ENCODE measurements at regions not wholly inside any gene's neighbourhood (a gene's known extent, or its start where the extent isn't known, plus 50 kb on each side); places are given as distances from the start of the nearest gene placed in this dataset.

DNA sequence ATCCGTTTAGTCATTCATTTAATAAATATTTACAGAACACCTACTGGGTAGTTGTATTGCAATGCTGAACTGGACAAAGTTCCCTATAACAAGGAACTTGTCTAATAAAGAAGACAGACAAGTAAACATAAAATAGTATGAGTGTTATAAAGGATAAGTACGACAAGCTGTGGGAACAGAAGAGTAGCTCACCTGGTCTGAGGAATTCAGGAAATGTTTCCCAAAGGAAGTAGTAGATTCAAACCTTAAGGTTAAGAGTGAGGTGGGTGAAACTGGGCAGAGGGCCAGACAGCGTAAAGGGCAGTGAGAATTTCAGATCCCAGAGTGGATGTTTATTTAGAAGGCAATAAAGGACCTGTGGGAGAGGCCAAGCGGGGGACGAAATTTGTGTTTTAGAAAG lies 72.3 kb upstream of the CD2AP start:
- H3K27ac ChIP-seq, result peak overlapping the region; percentile 87
- TF ChIP-seq, protein P1, sequence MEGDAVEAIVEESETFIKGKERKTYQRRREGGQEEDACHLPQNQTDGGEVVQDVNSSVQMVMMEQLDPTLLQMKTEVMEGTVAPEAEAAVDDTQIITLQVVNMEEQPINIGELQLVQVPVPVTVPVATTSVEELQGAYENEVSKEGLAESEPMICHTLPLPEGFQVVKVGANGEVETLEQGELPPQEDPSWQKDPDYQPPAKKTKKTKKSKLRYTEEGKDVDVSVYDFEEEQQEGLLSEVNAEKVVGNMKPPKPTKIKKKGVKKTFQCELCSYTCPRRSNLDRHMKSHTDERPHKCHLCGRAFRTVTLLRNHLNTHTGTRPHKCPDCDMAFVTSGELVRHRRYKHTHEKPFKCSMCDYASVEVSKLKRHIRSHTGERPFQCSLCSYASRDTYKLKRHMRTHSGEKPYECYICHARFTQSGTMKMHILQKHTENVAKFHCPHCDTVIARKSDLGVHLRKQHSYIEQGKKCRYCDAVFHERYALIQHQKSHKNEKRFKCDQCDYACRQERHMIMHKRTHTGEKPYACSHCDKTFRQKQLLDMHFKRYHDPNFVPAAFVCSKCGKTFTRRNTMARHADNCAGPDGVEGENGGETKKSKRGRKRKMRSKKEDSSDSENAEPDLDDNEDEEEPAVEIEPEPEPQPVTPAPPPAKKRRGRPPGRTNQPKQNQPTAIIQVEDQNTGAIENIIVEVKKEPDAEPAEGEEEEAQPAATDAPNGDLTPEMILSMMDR (IDR thresholded peaks at IDR 0.05), result no peak
- no peak for TF ChIP-seq ZFX (IDR thresholded peaks at IDR 0.05; ENCODE audit: borderline replicate concordance)

DNA sequence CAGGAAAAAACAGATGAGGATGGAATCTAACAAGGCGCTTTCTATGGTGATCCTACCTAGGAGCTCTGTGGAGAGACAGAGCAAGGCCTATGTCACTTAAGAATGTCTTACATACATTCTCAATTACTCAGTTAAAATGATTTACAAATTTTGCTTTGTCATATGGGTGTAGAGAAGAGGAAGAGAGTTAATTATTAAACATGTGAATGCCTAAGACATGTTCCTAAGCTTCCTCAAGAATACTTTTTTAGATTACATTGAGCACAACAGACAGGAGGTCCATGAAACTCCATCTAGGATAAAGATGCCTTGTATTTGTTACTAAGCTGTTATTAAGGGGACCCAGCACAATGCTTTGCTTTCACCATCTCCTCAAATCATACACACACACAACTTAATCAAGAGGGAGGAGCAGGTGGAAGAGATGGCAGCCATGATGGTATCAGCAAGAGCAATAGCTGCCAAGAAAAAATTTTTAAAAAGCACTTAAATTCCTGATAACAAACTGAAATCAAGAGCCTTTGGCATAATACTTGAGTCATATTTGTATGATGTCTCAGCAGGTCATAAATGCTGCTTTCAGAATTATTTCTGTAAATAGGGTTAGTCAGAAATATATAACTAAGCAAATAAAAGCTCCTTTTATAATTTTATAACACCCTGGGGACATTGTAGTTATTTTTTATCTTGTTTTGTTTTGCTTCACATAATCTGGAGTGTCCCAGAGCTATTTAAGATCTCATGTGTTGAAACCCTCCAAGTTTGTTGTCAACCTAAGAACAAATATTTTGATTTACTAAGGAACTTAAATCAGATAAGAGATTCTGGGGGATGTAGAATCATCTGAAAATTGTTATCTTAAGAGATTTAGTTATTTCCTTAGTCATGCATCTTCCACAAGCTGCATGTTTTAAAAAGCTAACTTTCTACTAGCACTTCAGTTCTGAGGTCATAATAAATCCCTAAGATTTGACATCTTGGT lies 70.0 kb upstream of the CD2AP start:
- H3K27ac ChIP-seq, result peak overlapping the region; percentile 87
- no peak for TF ChIP-seq ZFX (IDR thresholded peaks at IDR 0.05; ENCODE audit: borderline replicate concordance)
- TF ChIP-seq, protein P1 (IDR thresholded peaks at IDR 0.05), result no peak

DNA sequence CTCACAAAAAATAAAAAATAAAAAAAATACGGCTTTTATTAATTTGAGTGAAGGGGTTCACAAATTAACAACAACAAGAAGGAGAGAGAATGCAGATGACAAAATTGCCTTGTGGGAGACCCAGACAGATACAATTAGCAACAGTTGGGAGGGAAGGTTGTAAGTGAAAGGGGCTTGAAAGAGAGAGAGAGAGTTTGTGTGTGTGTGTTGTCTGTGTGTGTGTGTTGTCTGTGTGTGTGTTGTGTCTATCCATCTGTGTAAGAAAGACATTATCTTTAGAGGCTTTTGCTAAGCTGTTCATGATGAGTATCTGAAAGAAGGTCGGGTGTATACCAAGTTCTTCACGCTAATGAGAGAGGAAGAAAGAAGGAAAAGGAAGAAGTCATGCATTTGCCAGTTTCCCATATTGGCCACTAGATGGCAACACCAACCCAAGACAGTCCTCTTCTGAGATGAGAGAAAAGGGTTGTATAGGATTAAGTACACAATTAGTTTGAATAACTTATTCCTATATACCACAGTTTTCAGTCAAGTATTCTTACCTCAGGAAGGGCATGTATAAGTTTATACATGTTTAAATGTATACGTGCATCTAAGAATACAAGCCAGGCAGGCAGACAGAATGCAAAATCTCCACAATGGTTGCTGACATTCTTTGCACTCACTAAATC lies 63.7 kb upstream of the CD2AP start:
- TF ChIP-seq ZFX (IDR thresholded peaks at IDR 0.05; ENCODE audit: borderline replicate concordance), result no peak
- TF ChIP-seq, protein P1 (IDR thresholded peaks at IDR 0.05), result peak; percentile 90
- peak overlapping the region; percentile 53 for H3K27ac ChIP-seq

DNA sequence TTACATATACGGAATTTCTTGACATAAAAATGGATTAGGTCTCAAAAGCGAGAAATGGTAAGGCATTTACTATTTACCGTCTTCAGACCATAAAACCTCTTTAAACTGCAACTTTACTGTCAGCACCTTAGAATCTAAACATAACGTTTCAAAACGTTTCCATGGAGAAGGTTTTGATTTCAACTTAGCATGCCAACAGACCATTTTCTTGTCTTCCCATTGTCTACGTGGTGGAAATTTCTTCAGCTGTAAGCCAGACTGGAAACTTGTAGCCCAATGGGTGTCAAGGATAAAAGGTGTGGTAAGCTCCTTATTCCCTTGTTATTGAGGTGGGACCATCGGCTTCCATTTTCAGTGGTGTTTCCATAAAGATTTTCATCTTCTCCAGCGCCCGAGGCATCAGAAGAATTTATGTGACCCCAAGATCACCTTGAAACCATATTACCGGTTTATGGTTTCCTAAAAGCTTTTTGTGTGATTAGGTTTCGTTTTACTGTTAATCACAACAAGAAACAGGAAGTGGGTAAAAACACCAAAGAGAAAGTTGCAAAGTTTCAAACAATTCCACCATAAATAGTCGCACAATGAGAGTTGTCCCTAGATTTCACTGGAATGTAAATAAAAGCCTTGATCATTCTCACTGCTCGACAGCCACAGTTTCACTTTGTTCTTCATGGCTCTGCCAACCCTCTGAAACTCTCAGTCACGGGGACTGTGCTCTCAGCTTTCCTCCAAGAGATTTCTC lies 63.0 kb upstream of the CD2AP start:
- TF ChIP-seq, protein P1 (IDR thresholded peaks at IDR 0.05), result no peak
- no peak for TF ChIP-seq ZFX (IDR thresholded peaks at IDR 0.05; ENCODE audit: borderline replicate concordance)
- H3K27ac ChIP-seq, result peak overlapping the region; percentile 53

DNA sequence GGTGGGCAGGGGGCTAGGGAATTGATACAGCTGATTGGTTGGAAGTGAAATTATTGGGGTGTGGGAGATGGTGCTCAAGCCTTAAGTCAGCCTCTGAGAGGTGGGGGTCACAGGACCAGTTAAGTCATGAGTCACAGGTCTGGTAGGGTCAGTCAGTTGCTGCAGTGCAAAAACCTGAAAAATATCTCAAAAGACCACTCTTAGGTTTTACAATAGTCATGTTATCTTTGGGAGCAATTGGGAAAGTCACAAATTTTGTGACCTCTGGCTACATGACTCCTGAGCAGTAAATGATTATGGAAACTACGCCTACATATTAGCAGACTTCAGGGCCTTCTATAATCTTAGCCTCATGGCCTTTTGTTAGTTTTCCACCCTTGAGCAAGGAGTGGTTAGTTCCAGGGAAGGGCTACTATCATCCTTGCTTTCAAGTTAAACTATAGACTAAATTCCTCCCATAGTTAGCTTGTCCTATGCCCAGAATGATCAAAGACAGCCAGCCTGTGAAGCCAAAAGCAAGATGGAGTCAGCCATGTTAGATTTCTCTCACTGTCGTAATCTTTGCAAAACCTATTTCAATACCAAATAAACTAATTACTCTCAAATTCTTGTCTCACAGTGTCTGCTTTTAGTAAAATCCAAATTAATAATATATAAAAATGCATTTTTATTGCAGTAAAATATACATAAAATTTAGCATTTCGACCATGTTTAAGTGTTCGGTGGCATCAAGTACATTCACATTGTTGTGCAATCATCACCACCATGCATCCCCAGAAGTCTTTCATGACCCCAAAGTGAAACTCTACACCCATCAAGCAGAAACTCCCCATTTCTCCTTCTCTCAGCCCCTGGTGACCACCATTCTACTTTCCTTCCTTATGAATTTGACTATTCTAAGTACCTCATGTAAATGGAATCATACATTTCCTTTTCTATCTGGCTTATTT lies 60.9 kb upstream of the CD2AP start:
- H3K27ac ChIP-seq, result no peak overlapping the region
- TF ChIP-seq, protein P1 (IDR thresholded peaks at IDR 0.05), result no peak
- TF ChIP-seq ZFX (IDR thresholded peaks at IDR 0.05; ENCODE audit: borderline replicate concordance), result no peak

DNA sequence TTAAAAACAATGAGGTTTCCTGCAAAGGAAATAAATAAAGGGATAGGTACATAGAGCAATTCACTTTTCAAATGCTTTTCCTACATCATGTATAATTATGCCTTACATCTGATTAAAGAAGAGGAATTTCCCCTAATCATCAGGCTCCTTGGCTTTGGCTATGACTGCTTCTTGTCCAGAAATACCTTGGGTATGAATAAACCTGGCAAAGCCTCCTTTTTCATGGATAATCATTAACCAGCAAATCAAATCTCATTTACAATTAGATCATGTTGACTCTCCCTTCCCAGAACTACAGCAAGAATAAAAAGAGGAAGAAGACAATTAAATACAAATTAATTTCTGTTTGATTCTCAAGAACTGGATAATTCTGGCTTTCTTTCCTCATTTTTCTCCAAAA lies 58.0 kb upstream of the CD2AP start:
- TF ChIP-seq, protein P1 (IDR thresholded peaks at IDR 0.05), result no peak
- TF ChIP-seq ZFX (IDR thresholded peaks at IDR 0.05; ENCODE audit: borderline replicate concordance), result no peak
- peak overlapping the region; percentile 83 for H3K27ac ChIP-seq
